HG03103 (cell line): ENCODE measurements at regions not wholly inside any gene's neighbourhood (a gene's known extent, or its start where the extent isn't known, plus 50 kb on each side); places are given as distances from the start of the nearest gene placed in this dataset.
"Not testable (repeated sequence)": the region's sequence is repeated elsewhere in the genome, so short reads cannot be mapped to it uniquely, and the experiment has no call there.

Source experiments
- ATAC-seq: cut with Tn5 transposase; IDR thresholded peaks from one replicate; pipeline ENCODE4 v1.9.1; 2021; ENCODE audit warnings: low read depth; ENCODE audit not compliant: unreplicated experiment

DNA sequence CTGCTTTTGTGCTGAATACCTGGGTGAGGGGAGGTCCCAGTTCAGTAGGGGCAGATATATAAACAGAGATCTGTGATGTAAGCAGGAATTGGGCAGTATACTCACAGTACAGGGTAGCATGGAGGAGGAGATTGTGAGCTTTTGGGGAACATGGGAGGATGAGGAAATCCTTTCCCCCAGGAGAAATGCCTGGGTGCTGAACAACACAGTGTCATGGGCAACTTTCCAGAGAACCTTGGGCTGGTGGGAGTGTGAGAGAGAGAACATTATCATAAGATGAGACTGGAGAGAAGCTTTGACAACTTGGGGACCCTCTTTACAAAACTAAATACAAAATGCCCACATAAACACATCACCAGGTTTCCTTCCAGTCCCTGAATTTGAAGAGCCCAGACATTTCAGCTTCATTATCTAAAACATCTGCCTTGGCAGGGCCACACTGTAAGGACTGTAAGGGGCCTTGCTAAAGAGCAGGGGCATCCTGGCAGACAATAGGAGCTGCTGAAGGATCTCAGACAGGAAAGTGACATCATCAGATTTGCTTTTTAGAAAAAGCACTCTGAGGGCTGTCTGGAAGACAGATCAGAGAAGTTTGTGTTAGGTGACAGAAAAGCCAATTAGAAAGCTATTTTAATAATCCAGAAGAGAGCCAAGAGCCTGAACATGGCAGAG is 105.1 kb upstream of the FOXN2 start:
- ATAC-seq: no peak

DNA sequence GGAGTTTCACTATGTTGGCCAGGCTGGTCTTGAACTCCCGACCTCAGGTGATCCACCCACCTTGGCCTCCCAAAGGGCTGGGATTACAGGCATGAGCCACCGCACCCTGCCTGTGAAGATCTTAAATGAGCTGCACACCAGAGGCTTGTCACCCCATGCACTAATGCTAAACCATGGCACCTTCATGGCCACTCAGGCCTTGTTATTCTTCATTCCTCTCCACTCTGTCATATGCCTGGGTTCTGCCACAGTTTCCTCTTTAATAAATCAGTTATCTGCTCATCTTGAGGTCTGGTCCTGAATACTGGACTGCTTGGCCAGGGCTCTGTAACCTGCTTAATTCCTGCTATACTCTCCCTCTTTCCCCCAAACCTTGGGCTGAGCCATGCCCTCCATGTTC is 104.3 kb upstream of the FOXN2 start:
- ATAC-seq: no peak

DNA sequence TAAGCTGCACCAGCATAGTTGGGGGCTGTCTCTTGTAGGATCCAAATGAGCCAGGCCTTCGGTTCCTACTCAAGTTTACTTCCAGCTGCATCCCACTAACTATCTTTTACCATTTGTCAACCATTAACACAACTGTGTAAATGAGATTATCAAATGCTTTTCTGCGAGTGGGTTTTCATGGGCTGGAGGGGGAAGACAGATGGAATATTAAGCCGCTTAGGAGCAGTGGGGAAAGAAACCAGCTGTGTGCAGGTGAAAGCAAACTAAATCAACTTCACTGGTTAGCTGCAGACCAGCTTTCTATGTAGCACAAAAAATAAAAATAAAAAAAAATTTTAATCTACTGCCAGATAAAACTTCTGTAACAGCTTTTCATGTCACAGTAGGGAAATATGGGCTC is 100.8 kb upstream of the FOXN2 start:
- ATAC-seq: no peak

DNA sequence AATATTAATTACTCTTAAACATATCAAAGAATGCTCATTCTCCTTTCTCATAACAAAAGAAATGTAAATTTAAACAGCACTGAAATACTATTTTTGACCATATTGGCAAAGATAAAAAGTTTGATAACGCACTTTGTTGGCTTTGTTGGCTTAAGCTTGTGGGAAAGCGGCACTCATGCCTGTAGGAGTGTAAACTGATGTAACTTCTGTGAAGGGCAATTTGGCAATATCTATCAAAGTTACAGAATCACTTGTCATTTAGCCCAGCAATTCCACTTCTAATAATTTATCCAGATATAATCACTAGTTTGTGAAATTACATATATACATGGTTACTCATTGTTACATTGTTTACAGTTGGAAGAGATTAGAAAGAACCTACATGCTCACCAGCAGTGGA is 96.3 kb upstream of the FOXN2 start:
- ATAC-seq: no peak

DNA sequence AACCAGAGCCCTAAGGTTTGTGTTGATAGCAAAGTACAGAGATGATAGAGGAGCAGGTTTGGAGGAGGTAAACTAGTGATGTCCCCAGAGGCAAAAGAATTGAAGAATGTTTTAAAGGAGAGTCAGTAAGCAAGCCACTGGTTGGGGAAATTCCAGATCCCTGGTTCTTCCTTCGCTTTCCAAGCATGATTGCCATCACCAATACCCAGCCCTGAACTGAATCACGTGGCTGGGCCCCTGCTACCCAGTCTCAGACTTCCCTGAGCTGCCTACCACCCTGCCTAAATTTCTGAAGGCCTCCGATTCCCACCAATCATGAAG is 95.3 kb upstream of the FOXN2 start:
- ATAC-seq: no peak

DNA sequence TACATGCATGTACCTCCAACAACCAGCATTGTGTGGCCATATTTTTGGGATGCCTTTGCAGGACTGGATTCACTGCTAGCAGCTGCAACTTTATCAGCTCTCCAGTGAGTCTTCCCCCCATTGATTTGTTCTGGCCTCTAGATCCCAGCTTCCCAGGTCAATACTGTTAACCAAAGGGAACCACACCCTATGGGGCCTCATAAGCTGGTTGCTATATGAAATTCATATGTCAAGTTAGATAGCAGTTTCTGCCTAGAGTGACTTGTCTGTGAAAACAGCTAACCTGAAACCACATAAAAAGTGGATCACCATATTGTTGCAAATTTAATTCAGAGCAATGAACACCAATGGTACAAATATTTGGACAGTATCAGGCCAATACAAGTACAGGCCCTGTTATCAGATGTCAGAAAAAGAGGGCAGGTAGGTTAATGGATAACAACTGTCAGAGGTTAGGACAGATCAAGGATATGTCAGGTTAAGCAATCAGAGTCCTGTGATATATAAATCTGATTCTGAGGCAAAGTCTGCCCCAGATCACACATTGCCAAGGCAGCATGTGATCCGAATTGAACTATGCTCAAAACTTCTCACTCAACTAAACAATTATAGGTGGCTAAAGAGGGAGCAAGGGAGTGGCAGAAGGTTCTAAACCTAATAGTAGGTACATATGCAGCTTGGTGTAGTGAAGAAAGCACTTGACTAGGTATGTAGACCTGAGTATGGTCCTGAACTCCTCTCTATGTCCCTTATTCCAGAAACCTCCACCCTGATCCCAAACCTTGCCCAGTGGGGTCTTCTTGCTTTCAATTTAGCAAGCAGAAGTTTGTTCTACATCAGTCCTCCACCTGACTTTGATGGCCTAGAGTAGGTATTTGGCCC is 94.7 kb upstream of the FOXN2 start:
- ATAC-seq: no peak

- no peak for ATAC-seq
Observed at GRCh38 chr2:48220501-48220900, 94.0 kb upstream of the FOXN2 start.

DNA sequence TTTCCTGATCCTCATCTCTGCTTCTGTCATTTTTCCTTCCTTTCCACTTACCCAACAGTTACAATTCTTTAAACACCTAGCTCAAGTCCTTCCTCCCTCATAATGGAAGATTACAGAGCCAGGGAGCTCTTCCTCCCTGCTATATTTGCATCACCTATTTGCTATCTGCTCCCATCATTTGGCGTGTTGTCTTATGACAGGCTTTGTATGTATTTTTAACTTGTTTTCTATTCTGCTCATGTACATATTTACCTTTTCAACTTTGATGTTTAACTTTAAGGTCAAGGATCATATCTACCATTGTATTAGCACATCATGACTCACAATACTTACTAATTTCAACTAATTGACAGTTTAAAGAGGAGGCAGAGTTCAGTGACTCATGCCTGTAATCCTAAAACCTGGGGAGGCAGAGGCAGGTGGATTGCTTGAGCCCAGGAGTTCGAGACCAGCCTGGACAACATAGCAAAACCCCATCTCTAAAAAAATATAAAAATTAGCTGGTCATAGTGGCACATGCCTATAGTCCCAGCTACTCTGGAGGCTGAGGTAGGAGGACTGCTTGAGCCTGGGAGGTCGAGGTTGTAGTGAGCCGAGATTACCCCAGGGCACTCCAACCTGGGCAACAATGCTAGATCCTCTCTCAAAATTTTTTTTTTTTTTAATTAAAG is 92.5 kb upstream of the FOXN2 start:
- no peak for ATAC-seq

DNA sequence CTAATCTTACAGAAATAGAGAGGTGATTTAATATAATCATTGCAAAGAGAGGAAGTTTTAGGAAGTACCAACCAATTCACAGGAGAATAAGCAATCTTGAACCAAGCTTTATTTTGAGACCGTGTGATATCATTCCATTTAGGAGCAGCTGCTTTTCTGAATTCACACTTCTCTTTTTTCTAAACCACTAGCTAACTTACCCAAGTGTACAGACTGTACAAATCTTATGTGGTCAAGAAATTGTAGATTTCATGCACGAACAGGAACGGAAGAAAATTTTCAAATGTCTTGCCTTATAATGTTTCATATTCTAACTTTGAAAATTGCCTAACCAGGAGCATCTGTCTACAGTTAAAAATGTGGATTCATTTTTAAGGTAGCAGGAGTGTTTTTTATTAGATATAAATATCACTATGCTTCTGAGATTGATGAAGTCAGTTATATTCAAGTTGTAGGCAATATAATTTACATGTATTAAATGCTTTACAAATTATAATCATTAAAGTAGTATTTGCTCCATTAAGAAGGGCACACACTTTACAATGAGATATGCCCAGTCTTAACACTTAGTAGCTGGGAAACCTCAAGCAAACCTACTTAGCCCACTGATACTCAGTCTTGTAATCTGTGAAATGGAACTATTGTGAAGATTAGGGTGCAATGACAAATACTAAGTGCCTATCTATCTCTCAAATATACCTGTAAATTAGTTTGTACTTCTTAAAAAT is 86.7 kb upstream of the FOXN2 start:
- ATAC-seq: peak; percentile 93

DNA sequence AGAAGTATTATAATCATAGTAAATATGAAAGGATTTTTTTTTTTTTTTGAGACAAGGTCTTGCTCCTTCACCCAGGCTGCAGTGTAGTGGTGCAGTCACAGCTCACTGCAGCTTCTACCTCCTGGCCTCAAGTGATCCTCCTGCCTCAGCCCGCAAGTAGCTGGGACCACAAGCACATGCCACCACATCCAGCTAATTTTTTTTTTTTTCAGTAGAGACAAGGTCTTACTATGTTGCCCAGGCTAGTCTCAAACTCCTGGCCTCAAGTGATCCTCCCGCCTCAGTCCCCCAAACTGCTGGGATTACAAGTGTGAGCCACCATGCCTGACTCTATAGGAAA is 86.2 kb upstream of the FOXN2 start:
- no peak for ATAC-seq

DNA sequence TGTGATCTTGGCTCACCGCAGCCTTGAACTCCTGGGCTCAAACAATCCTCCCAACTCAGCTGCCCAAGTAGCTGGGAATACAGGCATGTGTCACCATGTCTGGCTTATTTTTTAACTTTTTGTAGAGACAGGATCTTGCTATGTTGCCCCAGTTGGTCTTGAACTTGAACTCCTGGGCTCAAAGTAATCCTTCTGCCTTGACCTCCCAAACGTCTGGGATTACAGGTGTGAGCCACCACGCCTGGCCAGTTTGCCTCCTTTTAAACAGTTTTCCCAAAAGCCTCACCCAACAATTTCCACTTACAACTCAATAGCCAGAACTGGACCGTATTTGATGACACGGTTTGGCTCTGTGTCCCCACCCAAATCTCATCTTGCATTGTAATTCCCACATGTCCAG is 85.4 kb upstream of the FOXN2 start:
- ATAC-seq: no peak

GRCh38 chr2:48230834-48231233 is 83.6 kb upstream of the FOXN2 start:
- ATAC-seq: no peak

DNA sequence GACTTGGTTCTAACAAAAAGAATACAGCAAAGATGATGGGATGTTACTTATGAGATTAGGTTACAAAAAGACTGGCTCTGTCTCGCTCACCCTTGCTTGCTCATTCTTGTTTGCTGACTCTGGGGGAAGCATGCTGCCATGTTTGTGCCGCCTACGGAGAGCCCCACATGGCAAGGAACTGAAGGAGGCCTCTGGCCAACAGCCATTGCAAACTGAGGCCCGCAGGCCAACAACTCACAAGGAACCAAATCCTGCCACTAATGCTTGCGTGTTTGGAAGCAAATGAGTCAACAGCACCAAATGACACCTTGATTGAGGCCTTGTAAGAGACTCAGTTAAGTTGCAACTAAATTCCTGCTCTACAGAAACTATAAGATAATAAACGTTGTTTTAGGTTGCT is 82.1 kb upstream of the FOXN2 start:
- no peak for ATAC-seq

DNA sequence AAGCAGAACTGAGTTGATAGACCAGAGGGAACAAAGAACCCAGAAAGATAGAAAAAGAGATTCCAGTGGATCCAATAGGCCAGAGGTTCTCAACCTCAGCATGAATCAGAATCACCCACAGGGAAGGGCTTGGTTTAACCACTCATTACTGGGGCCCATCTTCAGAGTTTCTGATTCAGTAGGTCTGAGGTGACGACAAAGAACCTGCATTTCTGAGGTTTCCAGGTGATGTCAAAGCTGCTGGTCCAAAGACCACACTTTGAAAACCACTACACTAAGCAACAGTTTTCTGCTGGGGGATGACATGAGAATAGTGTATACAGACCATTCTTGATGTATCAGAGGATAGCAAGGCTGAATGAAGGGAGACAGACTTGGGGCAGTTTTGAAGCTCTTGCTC is 81.5 kb upstream of the FOXN2 start:
- ATAC-seq: no peak

GRCh38 chr2:48233824-48234223 is 80.7 kb upstream of the FOXN2 start:
- not testable (repeated sequence) for ATAC-seq

- no peak for ATAC-seq
Observed at GRCh38 chr2:48235076-48235475, 79.4 kb upstream of the FOXN2 start.

DNA sequence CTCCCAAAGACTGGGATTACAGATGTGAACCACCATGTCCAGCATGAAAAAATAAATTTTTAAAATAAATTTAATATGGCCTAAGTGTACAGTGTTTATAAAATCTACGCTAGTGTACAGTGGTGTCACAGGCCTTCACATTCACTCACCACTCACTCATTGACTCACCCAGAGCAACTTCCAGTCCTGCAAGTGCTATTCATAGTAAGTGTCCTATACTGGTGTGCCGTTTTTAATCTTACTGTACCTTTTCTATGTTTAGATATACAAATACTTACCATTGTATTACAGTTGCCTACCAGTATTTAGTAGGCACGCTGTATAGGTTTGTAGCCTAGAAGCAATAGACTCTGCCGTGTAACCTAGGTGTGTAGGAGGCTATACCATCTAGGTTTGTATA is 76.1 kb upstream of the FOXN2 start:
- no peak for ATAC-seq

DNA sequence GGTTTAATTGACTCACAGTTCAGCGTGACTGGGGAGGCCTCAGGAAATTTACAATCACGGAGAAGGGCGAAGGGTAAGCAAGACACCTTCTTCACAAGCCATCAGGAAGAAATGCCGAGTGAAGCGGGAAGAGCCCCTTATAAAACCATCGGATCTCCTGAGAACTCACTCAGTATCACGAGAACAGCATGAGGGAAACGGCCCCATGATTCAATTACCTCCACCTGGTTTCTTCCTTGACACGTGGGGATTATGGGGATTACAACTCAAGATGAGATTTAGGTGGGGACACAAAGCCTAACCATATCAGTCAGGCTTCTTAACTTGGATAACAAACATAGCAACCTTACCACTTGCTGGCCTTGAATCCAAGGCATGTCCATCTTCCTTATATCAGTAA is 73.6 kb upstream of the FOXN2 start:
- ATAC-seq: no peak

DNA sequence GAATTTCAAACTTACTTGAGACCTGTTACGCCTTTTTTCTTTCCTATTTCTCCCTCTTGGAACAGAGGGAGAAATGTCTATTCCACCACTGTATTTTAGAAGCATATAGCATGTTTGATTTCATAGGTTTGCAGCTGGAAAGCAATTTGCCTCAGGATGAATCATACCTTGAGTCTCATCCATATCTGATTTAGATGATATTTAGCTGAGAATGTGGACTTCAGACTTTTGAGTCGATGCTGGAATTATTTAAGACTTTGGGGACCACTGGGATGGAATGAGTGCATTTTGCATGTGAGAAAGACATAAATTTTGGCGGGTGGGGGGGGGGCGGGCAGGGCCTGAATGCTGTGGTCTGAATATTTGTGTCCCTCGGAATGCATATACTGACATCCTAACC is 67.3 kb upstream of the FOXN2 start:
- no peak for ATAC-seq

GRCh38 chr2:48248251-48248933 is 66.1 kb upstream of the FOXN2 start:
- ATAC-seq: peak; percentile 79

DNA sequence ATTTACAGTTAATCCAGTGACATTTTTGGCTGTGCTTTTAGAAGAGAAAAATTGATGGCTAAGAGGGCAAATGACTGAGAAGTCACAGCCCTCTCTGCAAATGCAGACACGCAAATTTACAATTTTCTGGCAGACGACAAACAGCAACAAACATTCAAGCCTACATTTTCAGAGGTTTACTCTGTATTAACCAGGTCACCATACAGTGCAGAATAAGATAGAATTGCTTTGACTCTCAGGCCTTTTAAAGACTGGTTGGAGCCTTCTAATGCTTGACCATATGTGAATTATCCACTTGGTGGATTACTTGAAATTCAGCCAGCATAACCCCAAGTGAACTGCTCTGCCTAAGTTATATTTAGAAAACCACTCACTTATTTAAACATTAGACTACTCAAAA is 65.5 kb upstream of the FOXN2 start:
- no peak for ATAC-seq
